GM21360 (cell line): ENCODE measurements at regions not wholly inside any gene's neighbourhood (a gene's known extent, or its start where the extent isn't known, plus 50 kb on each side); places are given as distances from the start of the nearest gene placed in this dataset.

Experiments used
- ATAC-seq: cut with Tn5 transposase; IDR thresholded peaks from one replicate; pipeline ENCODE4 v1.9.1; 2021; ENCODE audit warnings: mild to moderate bottlenecking, moderate library complexity; ENCODE audit not compliant: unreplicated experiment

DNA sequence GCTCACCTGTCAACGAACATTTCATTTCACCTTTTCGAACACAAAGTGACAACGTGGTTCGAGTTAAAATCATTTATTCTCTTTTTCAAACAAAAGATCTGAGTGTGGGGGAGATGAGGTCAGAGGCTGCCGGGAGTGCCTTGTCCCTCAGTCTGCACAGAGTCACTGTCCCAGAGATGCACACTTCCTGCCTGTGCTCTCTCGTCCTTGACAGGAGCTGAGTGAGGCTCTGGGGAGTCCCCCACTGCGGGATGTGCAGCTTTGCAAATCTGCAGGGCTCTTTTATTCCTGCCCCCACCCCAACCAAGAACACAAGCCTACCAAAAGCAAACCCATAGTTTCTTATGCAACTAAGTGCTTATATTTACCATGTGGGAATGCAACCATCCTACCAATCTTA, 497.8 kb downstream of the EIPR1 start:
- ATAC-seq, result peak; percentile 100

DNA sequence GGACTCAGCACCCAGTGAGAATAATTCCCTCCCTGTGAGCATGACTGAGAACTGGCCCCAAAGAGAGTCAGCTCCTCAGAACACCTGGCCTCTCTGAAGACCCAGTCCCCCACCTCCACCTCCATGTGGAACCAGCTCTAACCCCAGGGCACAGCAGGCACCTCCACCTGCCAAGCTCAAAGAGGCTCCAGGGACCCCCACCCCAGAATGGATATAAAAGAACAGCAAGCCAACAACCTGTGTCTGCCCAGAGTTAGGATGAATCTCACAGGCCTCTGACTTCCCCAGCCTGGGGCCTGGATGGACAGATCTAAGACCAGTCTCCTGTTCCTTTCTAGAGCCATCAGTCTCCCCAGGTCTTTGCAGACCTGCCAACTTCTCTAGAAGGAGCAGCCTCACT, 498.5 kb downstream of the EIPR1 start:
- no peak for ATAC-seq

DNA sequence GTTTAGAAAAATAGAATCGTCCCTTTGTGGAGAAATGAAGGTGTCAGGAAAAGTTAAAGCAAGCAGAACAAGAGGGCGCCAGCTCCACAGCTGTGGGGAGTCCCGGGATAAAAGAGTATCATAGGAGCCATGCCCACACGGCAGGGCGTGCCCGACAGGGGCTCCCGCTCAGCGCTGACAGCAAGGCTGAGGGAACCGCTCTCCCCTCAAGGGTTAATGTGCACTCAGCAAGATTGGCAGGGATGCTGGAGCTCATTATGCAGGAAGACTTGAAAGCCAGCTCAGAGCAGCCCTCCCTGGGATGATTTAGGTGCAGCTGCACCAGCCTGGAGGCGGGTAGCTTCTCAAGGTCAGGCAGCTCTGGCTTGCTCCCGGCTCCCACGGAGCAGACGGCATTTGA, 500.2 kb downstream of the EIPR1 start:
- ATAC-seq, result no peak

DNA sequence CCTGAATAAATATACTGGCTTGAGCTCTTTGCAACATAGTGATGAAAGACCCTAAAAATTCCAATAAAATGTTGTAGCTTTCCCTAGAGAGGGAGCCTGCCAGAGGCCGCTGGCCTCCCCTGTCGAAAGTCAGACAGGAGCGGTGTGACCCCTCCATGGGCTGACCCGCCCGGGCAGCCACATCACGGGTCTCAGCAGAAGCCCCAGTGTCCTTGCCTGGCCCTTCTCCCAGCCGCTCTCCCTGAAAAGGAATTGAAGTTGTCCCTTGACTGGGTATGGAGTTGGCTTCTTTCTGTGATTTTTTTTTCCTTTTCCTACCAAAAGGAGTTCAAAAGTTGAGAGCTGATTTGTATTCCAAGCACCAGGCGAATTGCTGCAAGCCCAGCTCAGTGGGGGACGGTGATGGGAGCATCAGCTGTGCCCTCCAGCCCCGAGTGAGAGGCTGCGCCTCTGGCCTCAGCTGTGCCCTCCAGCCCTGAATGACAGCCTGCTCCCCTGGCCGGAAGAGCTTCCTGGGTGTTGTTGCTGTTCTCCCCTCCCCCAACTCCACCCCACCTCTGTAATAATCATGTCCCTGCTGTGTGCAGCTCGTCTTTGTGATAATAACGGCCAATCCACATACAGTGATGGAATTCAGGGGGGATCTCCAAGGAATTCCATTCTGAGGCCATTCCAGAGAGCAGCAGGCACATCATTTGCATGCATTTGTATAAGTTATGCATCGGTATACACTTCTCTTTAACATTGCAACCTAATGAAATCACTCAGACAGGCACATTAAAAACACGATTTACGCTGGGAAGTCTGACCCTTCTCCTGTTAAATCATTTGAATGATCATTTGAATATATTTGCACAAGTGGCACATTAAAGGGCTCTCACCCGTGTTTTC, 501.0 kb downstream of the EIPR1 start:
- ATAC-seq, result no peak

DNA sequence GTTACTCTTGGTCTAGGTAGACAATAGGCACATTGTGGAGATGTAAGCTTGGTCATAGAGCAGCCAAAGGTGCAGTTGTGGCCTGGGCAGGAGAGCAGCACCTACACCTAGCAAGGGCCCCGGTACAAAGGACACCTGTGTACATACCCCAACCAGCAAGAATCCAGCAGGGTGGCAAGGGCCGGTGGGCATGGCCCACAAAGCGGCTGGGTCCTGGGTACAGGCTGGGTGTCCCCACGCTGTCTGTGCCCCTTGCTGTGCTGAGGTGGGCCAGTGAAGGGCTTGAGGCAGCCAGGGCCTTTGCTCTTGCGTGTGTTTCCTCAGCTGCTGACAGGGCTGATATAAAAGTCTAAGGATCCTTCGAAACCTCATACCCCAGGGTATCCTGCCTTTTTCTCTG, 501.8 kb downstream of the EIPR1 start:
- ATAC-seq, result no peak

DNA sequence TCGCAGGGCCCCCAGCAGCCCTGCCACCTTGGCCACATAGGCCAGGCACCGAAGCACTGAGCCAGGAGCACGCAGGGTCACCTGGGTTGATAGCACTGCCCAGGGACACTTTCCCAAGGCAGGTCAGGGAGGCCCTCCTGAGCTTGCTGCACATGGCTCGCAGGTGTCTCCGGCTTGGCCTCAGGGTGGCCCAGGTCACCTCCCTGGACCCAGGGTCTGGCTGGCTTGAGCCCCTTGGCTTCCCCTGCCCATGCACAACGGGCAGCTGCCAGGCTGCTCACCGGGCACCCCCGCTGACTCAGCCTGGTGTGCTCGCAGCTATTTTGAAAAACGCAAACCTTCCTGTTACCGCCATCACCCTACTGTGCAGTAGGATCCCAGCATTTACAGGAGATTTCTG, 502.3 kb downstream of the EIPR1 start:
- no peak for ATAC-seq

DNA sequence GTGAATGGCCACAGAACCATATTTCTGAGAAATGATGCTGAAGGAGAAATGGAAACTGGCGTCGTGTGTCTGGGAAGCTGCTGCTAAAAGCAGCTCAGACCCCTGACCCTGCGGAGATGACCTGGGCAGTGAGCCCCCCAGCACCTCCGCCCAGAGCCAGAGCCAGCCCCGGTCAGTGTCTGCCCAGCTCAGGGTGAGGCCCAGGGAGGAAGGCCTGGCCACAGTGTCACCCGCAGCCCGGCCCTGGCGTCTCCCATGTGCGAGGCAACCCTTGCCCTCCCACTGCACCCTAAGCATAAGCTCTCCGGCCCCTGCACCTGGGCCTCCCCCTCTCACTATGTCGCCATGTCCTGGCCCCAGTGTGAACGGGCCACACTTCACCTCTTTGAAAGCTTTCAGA, 502.8 kb downstream of the EIPR1 start:
- ATAC-seq, result no peak

DNA sequence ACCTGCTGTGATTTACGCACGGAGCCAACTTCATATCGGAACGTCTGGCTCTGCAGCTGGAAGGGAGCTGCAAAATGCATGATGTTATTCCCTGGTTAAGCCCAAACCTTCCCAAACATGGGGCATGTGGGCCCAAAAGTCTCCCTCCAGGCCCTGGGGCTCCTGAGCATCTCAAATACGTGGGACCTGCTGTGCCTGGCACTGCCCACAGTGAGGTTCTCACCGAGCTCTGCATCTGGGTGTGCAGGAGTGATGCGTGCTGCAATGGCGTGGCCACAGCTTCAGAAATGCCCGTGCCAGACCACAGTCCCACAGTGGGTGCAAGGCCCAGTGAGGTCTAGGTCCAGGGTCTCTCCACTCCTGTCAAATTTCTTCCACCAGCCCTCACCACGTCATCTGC, 503.3 kb downstream of the EIPR1 start:
- ATAC-seq, result no peak

DNA sequence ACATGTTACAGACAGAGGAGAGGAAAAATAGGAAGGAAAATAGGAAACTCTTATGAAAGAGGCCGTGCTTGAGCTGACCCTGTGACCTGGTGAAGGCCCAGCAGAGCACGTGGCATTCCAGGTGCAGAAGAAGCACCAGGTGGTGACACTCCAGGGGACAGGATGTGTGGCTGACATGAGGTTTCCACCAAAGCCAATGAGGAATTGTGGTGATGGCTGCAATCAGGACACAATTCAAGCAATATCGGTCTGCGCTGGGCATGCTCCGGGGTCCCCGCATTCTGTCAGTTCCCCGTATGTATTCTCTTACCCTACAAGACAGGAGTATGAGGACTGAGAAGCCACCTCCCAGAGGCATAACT, 504.2 kb downstream of the EIPR1 start:
- ATAC-seq, result no peak

DNA sequence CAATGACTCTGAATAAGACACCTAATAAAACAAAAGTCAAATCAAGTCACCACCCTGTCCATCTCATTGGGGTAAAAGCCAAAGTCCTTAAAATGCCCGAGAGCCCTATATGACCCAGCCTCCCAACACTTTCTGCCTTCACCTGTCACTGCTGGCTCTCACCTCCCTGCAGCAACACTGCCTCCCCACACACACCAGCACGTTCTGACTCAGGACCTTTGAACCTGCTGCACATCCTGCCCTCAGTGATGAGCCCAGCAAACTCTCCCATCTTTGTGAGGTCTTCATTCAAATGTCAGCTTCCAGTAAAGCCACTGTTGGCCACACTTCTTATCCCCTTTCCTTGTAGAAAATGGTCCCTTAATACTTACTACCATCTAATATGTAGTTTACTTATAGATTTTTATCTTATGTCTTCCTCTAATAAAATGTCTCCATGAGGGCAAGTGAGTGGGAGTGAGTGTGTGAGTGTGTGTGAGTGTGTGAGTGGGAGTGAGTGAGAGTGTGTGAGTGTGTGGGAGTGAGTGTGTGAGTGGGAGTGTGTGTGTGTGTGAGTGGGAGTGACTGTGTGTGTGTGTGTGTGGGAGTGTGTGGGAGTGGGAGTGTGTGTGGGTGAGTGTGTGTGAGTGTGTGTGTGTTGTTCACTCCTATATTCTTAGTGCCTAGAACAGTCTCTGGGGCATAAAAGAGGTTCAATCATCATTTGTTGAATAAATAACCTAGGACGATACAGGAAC, 504.7 kb downstream of the EIPR1 start:
- ATAC-seq, result no peak

DNA sequence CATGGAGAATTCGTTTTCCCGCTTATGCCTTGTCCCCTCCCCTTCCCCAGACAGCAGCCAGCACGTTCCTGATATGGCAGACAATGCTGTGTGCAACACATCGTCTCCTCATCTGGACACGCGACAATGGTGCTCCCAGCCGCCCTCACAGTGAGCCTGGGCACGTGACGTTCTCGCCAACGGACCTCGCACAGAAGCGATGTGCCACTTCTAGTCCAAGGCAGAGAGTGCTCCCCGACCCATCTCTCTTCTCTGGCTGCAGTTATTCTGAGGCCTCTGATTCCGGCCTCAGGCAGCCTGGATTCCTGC, 505.4 kb downstream of the EIPR1 start:
- no peak for ATAC-seq

DNA sequence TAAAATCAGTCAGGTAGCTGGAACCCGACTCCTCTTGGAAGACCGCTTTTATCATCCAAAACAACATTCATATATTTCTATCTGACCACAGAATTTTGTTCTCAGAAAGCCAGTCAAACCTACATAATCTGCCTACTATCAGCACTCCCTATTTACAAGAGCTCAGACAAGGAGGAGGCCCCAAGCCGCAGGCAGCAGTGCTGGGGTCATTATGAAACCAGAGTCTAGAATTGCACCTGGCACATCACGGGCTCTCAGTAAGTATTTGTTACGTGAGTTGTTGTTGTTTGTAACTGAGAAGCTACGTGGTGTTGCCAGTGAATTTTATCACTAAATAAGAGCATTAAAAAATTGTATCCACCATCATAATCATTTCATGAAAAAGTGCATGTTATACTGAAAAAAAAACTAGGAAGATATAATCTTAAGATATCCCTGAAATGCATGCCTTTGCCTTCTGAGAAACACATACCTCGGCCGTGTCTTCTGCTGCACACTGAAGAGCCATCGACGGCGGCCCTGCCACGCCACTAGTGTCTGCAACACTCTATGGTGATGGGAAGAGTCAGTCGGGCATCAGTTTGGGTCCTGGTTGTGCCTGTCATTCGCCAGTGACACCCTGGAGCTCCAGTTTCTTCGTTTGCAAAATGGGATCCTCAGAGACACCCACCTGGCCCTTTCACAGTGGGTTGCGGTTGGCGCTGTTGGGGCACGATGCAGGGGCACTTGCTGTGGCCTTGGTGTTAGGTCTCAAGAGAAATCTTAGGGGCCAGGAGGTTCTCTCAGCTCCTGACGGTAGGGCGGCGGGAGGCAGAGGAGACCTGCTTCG, 505.9 kb downstream of the EIPR1 start:
- no peak for ATAC-seq

DNA sequence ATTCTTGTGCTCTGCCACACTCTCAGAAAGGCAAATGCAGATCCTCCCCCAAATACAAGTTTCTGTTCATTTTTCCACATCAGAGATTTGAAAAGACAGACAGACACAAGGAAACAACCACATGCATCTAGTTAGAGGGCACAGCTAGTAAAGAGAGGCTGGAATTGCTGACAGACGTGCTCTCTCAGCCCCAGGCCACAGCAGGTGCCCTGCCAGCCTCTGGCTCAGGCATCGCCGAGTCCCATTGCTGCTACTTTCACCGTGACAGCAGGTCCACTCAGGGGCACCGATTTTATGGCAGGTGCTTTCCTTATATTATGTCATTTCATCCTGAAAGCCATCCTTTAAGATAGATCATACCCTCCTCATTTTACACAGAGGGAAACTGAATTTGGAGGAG, 507.5 kb downstream of the EIPR1 start:
- no peak for ATAC-seq

DNA sequence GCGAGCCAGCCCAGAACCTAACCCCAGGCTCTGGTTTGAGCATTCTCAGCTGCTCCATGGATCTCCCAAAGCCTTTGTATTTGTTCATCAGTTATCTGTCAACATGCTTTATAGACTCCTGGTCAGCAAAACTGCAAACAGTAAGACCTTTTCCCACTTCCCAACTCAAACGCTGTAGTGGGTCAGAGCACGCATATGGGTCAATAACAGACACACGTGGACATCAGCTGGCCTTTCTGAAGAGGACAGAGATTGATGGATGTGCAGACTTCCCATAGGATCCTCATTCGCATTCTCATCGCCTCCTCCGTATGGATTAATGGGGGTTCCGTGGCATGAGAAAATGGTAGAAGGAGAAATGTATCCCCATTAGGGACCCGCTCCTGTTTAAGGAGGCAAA, 508.1 kb downstream of the EIPR1 start:
- ATAC-seq, result no peak

DNA sequence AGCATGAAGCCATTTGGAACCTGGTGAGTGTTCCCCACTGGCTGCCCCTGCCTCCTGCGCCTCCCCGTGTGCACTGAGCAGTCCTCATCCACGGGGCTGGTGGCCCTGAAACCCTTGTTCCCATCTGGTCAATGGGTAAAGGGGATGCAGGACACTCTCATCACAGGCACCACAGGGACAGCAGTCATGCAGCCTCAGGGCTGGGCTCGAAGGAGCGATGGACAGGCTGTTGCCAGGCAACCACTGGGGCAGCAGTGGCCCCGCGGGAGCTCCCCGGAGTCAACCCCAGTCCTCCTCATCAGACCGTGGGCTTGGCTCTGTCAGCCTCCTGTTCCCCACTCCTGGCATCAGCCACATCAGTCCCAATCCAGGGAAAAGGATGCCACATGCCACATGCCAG, 509.5 kb downstream of the EIPR1 start:
- no peak for ATAC-seq

DNA sequence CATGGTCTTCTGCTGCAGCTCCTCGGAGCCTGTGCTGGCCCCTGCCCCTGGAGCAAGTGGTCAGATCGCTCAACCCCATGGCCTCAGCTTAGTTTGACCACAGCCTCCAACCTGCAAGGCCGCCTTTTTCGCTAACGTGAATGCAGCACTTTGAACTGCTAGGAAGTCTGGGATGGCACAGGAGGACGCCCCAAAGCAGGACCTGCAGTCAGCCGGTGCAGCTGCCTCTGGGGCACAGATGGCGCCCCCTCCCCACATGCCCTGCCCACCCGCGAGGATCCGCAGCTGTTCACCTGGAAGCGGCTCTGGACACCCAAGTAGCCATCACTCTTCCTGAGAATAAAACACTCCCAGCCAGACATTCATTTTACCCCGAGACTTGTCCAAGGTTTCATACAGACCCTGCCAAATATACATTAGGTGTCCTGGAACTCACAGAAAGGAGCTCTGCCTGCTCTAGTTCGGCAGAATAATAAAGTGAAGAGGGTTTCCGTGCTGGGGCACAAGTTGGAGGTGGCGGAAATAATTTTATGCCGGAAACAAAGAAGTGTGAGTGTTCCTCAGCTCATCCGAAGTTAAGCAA, 510.1 kb downstream of the EIPR1 start:
- ATAC-seq, result no peak

DNA sequence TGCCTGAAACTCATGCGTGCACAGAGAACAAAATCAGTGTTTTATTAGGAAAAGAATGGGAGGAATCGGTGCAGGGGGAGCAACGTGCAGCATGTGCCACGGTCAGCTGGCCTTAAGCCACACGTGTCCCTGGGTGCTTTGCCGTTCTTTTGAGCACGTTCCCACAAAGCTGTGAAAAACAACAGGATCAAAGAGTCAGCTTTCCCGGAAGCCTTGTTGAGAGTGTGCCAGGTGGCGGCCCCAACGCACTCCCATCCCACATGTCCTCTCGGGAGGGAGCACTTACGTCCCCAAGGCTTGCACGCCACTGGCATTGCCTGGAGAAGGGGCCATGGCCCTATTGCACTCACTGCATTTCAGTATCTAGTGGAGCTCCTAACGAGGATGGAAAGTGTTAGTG, 511.2 kb downstream of the EIPR1 start:
- no peak for ATAC-seq

DNA sequence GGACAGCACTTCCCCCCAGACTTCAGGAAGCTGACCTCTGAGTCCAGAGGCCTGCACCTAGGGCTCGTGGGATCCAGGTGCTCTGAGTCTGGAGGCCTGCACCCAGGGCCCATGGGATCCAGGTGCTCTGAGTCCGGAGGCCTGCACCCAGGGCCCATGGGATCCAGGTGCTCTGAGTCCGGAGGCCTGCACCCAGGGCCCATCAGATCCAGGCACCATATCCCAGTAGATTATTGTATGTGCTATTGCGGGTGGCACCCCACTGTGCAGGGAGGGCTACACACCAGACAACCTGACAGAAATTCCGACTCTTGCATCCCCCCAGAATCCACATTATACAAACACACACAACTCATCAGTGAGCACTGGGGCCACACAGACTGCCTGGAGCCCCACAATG, 515.2 kb downstream of the EIPR1 start:
- no peak for ATAC-seq

DNA sequence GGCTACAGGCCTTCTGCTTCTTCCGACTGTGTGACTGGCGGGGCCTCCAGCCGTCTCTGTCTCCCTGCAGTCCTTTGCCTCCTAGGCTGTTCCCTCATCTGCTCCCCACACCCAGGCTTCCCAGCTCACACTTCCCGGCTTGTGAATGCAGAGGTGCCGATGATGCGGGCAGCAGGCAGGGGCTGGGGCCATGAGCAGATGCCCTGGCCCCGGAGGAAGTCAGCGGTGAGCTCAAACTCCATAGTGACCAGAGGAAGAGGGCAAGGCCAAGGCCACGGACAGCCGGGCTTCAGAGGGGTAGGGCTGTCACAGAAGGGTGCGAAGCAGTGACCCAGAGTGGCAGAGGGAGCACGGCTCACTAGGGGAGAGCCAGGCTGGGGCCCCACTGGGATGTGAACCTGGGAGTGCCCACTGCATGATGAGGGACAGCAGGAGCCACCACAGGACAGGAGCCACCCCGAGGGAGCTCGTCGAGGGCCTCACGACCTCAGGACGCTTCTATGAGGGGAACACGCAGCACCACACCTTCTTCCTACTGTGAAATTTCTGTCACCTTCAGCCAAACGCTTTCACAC, 515.9 kb downstream of the EIPR1 start:
- no peak for ATAC-seq

DNA sequence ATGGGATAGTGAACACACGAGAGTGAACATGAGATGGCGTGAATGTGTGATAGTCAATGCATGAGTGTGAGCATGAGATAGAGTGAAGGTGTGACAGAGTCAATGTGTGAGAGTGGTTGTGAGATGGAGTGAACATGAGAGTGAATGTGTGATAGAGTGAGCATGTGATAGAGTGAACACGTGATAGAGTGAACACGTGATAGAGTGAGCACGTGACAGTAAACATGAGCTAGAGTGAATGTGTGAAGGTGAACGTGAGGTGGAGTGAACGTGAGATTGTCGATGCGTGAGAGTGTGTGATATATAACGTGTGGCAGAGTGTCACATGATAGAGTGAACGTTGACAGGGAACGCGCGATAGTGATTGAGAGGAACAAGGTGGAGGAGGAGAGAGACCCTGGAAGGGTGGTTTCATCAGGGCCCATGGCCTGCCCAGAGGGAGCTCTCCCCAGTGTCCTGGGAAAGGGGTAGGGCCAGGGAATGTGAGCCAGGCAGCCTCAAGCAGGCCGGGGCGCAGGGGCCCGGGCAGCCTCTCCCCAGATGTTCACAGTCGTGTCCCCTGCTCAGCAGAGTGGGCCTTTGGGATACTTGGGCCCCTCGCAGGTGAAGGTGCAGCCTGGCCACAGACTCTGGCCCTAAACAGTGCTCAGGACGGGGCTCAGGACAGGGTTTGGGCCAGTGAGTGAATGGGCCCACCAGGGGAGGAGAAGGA, 516.9 kb downstream of the EIPR1 start:
- ATAC-seq, result no peak
